Cardiac muscle cell (in vitro differentiated cells and primary cell): ENCODE measurements at regions not wholly inside any gene's neighbourhood (a gene's known extent, or its start where the extent isn't known, plus 50 kb on each side); places are given as distances from the start of the nearest gene placed in this dataset.
A peak's percentile ranks its signal among the peaks of the same experiment; 100 is the strongest.

Source experiments
- DNase-seq, 2 donors: peaks; one replicate each; pipeline versions ENCODE4 v3.0.0 to v3.0.0-alpha.2; 2010 to 2017; ENCODE audit warnings: low read depth in 1 of 2, low spot score in 1 of 2
- H3K27ac ChIP-seq: fragments of 200-600 bp; sonication (generic); 2 replicates; pipeline ENCODE4 v1.5.1; 2016
- H3K27me3 ChIP-seq: fragments of 200-600 bp; sonication (generic); 2 replicates; pipeline ENCODE4 v1.6.0; 2016; ENCODE audit warnings: control low read depth
- H3K36me3 ChIP-seq: fragments of 200-600 bp; sonication (generic); 2 replicates; pipeline ENCODE4 v1.5.1; 2016; ENCODE audit warnings: control low read depth
- H3K4me1 ChIP-seq: fragments of 200-600 bp; sonication (generic); 2 replicates; pipeline ENCODE4 v1.8.1; 2017; ENCODE audit warnings: low read depth, mild to moderate bottlenecking, mixed run types
- H3K4me3 ChIP-seq: fragments of 200-600 bp; sonication (generic); 2 replicates; pipeline ENCODE4 v1.5.1; 2016; ENCODE audit warnings: mild to moderate bottlenecking
- H3K9me3 ChIP-seq: fragments of 200-600 bp; sonication (generic); 2 replicates; pipeline ENCODE4 v1.5.1; 2017; ENCODE audit warnings: low read depth, mild to moderate bottlenecking, control low read depth
- CTCF ChIP-seq: IDR thresholded peaks from 2 replicates; pipeline ENCODE4 v1.5.1; 2012; ENCODE audit warnings: low read depth, mild to moderate bottlenecking, low read length

- no peak overlapping the region for H3K27ac ChIP-seq
- H3K4me1 ChIP-seq, result no peaks in the 10 kb centered on the region
- H3K4me3 ChIP-seq, result no peak overlapping the region
- H3K9me3 ChIP-seq, result no peaks in the 10 kb centered on the region
- H3K27me3 ChIP-seq, result no peaks in the 10 kb centered on the region
- DNase-seq, result peak in 1 of 2 donors; percentile 21
- no peak for TF ChIP-seq CTCF
- H3K36me3 ChIP-seq, result no peaks in the 10 kb centered on the region
Observed at GRCh38 chr16:52254746-52255145, 292.2 kb downstream of the TOX3 start.

GRCh38 chr16:52252680-52253079 is 294.3 kb downstream of the TOX3 start:
- H3K9me3 ChIP-seq, result no peaks in the 10 kb centered on the region
- DNase-seq, result no peak

GRCh38 chr16:52251495-52251894 is 295.4 kb downstream of the TOX3 start:
- Histone ChIP-seq H3K27ac (no peak overlapping the region), H3K4me3 (no peak overlapping the region), H3K4me1 (no peaks in the 10 kb centered on the region), H3K27me3 (no peaks in the 10 kb centered on the region), H3K9me3 (no peaks in the 10 kb centered on the region), H3K36me3 (no peaks in the 10 kb centered on the region)
- TF ChIP-seq CTCF, result no peak
- peak in 1 of 2 donors; percentile 1 for DNase-seq

More at GRCh38 chr16:52252680-52253079, 294.3 kb downstream of the TOX3 start:
- H3K27me3 ChIP-seq, result no peaks in the 10 kb centered on the region
- no peak overlapping the region for H3K4me3 ChIP-seq
- no peak for TF ChIP-seq CTCF
- no peak overlapping the region for H3K27ac ChIP-seq
- H3K4me1 ChIP-seq, result no peaks in the 10 kb centered on the region
- H3K36me3 ChIP-seq, result no peaks in the 10 kb centered on the region

- DNase-seq, result no peak
Observed at GRCh38 chr16:52247737-52248136, 299.2 kb downstream of the TOX3 start.

GRCh38 chr16:52238710-52239109 is 308.2 kb downstream of the TOX3 start:
- Histone ChIP-seq H3K36me3 (no peaks in the 10 kb centered on the region), H3K4me3 (no peak overlapping the region), H3K9me3 (no peaks in the 10 kb centered on the region), H3K27me3 (no peaks in the 10 kb centered on the region), H3K4me1 (no peaks in the 10 kb centered on the region), H3K27ac (no peak overlapping the region)
- no peak for TF ChIP-seq CTCF
- DNase-seq, result no peak

More at GRCh38 chr16:52247737-52248136, 299.2 kb downstream of the TOX3 start:
- Histone ChIP-seq H3K27ac (no peak overlapping the region), H3K9me3 (no peaks in the 10 kb centered on the region), H3K4me3 (no peak overlapping the region), H3K36me3 (no peaks in the 10 kb centered on the region), H3K4me1 (no peaks in the 10 kb centered on the region), H3K27me3 (no peaks in the 10 kb centered on the region)
- no peak for TF ChIP-seq CTCF

GRCh38 chr16:52237823-52238222 is 309.1 kb downstream of the TOX3 start:
- H3K27ac ChIP-seq, result no peak overlapping the region
- H3K27me3 ChIP-seq, result no peaks in the 10 kb centered on the region
- DNase-seq, result no peak
- no peaks in the 10 kb centered on the region for H3K36me3 ChIP-seq
- no peak overlapping the region for H3K4me3 ChIP-seq
- TF ChIP-seq CTCF, result no peak
- no peaks in the 10 kb centered on the region for H3K4me1 ChIP-seq
- H3K9me3 ChIP-seq, result no peaks in the 10 kb centered on the region
